ENCODE measurements at regions not wholly inside any gene's neighbourhood (a gene's known extent, or its start where the extent isn't known, plus 50 kb on each side); places are given as distances from the start of the nearest gene placed in this dataset.

- Histone ChIP-seq H3K4me3 (no peak overlapping the region), H3K4me1 (no peaks in the 10 kb centered on the region), H3K36me3 (no peaks in the 10 kb centered on the region), H3K27me3 (no peaks in the 10 kb centered on the region), H3K27ac (no peak overlapping the region), H3K9me3 (no peaks in the 10 kb centered on the region)
- intact Hi-C loops (cut with DNase I): no loop called here
- no peak for DNase-seq (ENCODE audit: low spot score in 2 of 2)
- TF ChIP-seq CTCF (IDR thresholded peaks at IDR 0.05): no peak
Observed at GRCh38 chr3:165439765-165440164, 243.6 kb upstream of the SLITRK3 start.

- no peaks in the 10 kb centered on the region for H3K27me3 ChIP-seq
- no peaks in the 10 kb centered on the region for H3K36me3 ChIP-seq
- intact Hi-C loops (cut with DNase I): no loop called here
Observed at GRCh38 chr3:165434516-165434915, 238.3 kb upstream of the SLITRK3 start.

GRCh38 chr3:165406425-165406824 lies 210.2 kb upstream of the SLITRK3 start:
- Histone ChIP-seq H3K27ac (no peak overlapping the region), H3K4me1 (no peaks in the 10 kb centered on the region), H3K27me3 (no peaks in the 10 kb centered on the region), H3K4me3 (no peak overlapping the region), H3K36me3 (no peaks in the 10 kb centered on the region), H3K9me3 (no peaks in the 10 kb centered on the region)
- no peak for DNase-seq (ENCODE audit: low spot score in 2 of 2)
- no peak for TF ChIP-seq CTCF (IDR thresholded peaks at IDR 0.05)
- intact Hi-C loops (cut with DNase I): no loop called here

More at GRCh38 chr3:165434516-165434915, 238.3 kb upstream of the SLITRK3 start:
- H3K9me3 ChIP-seq: no peaks in the 10 kb centered on the region
- H3K4me1 ChIP-seq: no peaks in the 10 kb centered on the region
- no peak for TF ChIP-seq CTCF (IDR thresholded peaks at IDR 0.05)
- no peak for DNase-seq (ENCODE audit: low spot score in 2 of 2)
- no peak overlapping the region for H3K4me3 ChIP-seq
- H3K27ac ChIP-seq: no peak overlapping the region

- no peak overlapping the region for H3K4me3 ChIP-seq
- DNase-seq (ENCODE audit: low spot score in 2 of 2): no peak
- no peaks in the 10 kb centered on the region for H3K36me3 ChIP-seq
- intact Hi-C loops (cut with DNase I): no loop called here
- no peak overlapping the region for H3K27ac ChIP-seq
- H3K27me3 ChIP-seq: no peaks in the 10 kb centered on the region
- no peaks in the 10 kb centered on the region for H3K4me1 ChIP-seq
- TF ChIP-seq CTCF (IDR thresholded peaks at IDR 0.05): no peak
- no peaks in the 10 kb centered on the region for H3K9me3 ChIP-seq
Observed at GRCh38 chr3:165404357-165405027, 208.3 kb upstream of the SLITRK3 start.

- Histone ChIP-seq H3K36me3 (no peaks in the 10 kb centered on the region), H3K4me3 (no peak overlapping the region), H3K4me1 (no peaks in the 10 kb centered on the region), H3K9me3 (no peaks in the 10 kb centered on the region), H3K27me3 (no peaks in the 10 kb centered on the region), H3K27ac (no peak overlapping the region)
- DNase-seq (ENCODE audit: low spot score in 2 of 2): no peak
- no peak for TF ChIP-seq CTCF (IDR thresholded peaks at IDR 0.05)
- intact Hi-C loops (cut with DNase I): no loop called here
Observed at GRCh38 chr3:165403666-165404065, 207.5 kb upstream of the SLITRK3 start.

- TF ChIP-seq CTCF (IDR thresholded peaks at IDR 0.05): no peak
- intact Hi-C loops (cut with DNase I): no loop called here
- Histone ChIP-seq H3K4me1 (no peaks in the 10 kb centered on the region), H3K9me3 (no peaks in the 10 kb centered on the region), H3K4me3 (no peak overlapping the region), H3K27ac (no peak overlapping the region), H3K27me3 (no peaks in the 10 kb centered on the region), H3K36me3 (no peaks in the 10 kb centered on the region)
- DNase-seq (ENCODE audit: low spot score in 2 of 2): no peak
Observed at GRCh38 chr3:165395188-165395587, 199.0 kb upstream of the SLITRK3 start.

All from ascending aorta (tissue), 2 donors.